Keratinocyte (primary cell): ENCODE measurements at regions not wholly inside any gene's neighbourhood (a gene's known extent, or its start where the extent isn't known, plus 50 kb on each side); places are given as distances from the start of the nearest gene placed in this dataset.

Experiments
- DNase-seq: peaks from one replicate; pipeline ENCODE4 v3.0.0-alpha.2; 2011; ENCODE audit warnings: low read depth, missing footprints, low spot score
- FAIRE-seq: peaks from 2 replicates; lab custom pipeline; 2011; peaks lifted over from hg19 to GRCh38; lab: Jason Lieb, UNC
- H2AFZ ChIP-seq: 2 replicates; pipeline ENCODE4 v1.6.0; 2012; ENCODE audit warnings: low read length, control low read depth, inconsistent platforms; ENCODE audit not compliant: control insufficient read depth
- H3K27ac ChIP-seq: 2 replicates; pipeline ENCODE4 v1.5.1; 2011; ENCODE audit warnings: low read length; ENCODE audit not compliant: control insufficient read depth, insufficient read depth
- H3K27me3 ChIP-seq: 3 replicates; pipeline ENCODE4 v1.6.0; 2011; ENCODE audit warnings: low read length; ENCODE audit not compliant: control insufficient read depth, insufficient read depth; ENCODE audit errors: extremely low read depth
- H3K36me3 ChIP-seq, 2 experiments: 2 replicates in 1 of 2; 3 replicates in 1 of 2; pipeline ENCODE4 v1.5.1; 2011; ENCODE audit warnings: low read length in 2 of 2, mild to moderate bottlenecking in 1 of 2; ENCODE audit not compliant: control insufficient read depth in 2 of 2, insufficient read depth in 2 of 2; ENCODE audit errors: extremely low read depth in 1 of 2
- H3K4me1 ChIP-seq: 3 replicates; pipeline ENCODE4 v1.5.1; 2011; ENCODE audit warnings: low read length; ENCODE audit not compliant: control insufficient read depth, insufficient read depth; ENCODE audit errors: extremely low read depth
- H3K4me2 ChIP-seq: 3 replicates; pipeline ENCODE4 v1.6.0; 2011; ENCODE audit warnings: low read depth, low read length; ENCODE audit not compliant: control insufficient read depth, insufficient read depth; ENCODE audit errors: extremely low read depth
- H3K4me3 ChIP-seq, 3 experiments: fragments of 200-600 bp in 1 of 3; sonication (generic) in 1 of 3; 2 replicates in 2 of 3; 3 replicates in 1 of 3; pipeline ENCODE4 v1.5.1; 2011 to 2016; ENCODE audit warnings: low read length in 3 of 3, mild to moderate bottlenecking in 3 of 3, control low read depth in 2 of 3, inconsistent platforms in 1 of 3, low read depth in 1 of 3, mixed read lengths in 1 of 3, mixed run types in 1 of 3, moderate library complexity in 1 of 3; ENCODE audit not compliant: control insufficient read depth in 2 of 3, insufficient read depth in 2 of 3; ENCODE audit errors: extremely low read depth in 1 of 3
- H3K79me2 ChIP-seq: 2 replicates; pipeline ENCODE4 v1.6.0; 2012; ENCODE audit warnings: low read length; ENCODE audit not compliant: control insufficient read depth, insufficient read depth
- H3K9ac ChIP-seq: 3 replicates; pipeline ENCODE4 v1.6.0; 2011; ENCODE audit warnings: low read length; ENCODE audit not compliant: control insufficient read depth, insufficient read depth; ENCODE audit errors: extremely low read depth
- H3K9me1 ChIP-seq: 3 replicates; pipeline ENCODE4 v1.6.0; 2011; ENCODE audit warnings: low read length; ENCODE audit not compliant: control insufficient read depth, insufficient read depth; ENCODE audit errors: extremely low read depth
- H3K9me3 ChIP-seq: 2 replicates; pipeline ENCODE4 v1.5.1; 2012; ENCODE audit warnings: low read depth, low read length; ENCODE audit not compliant: control insufficient read depth
- H4K20me1 ChIP-seq: 3 replicates; pipeline ENCODE4 v1.6.0; 2011; ENCODE audit warnings: low read length; ENCODE audit not compliant: control insufficient read depth, insufficient read depth; ENCODE audit errors: extremely low read depth
- EZH2 ChIP-seq: IDR thresholded peaks from one replicate; pipeline ENCODE4 v1.6.1; 2012; ENCODE audit warnings: inconsistent platforms, mild to moderate bottlenecking, low read length, moderate library complexity
- dilution Hi-C: fragments of 300-500 bp; cut with MboI; formaldehyde crosslinking; loops from one replicate; pipeline ENCODE4 v1.7.0; 2020; ENCODE audit warnings: low sequenced_read_pairs; ENCODE audit not compliant: extremely low pct_ligation_motif_present
- TF ChIP-seq, protein P1 (sequence below), 3 experiments: IDR thresholded peaks in 1 of 3; conservative IDR thresholded peaks in 1 of 3; optimal IDR thresholded peaks in 1 of 3; 2 replicates in 2 of 3; 3 replicates in 1 of 3; pipeline versions ENCODE3 to v1.5.1; 2011; ENCODE audit warnings: low read length in 3 of 3, mild to moderate bottlenecking in 3 of 3, moderate library complexity in 2 of 3, control low read depth in 1 of 3, inconsistent platforms in 1 of 3; ENCODE audit not compliant: insufficient read depth in 2 of 3; ENCODE audit errors: extremely low read depth in 1 of 3

DNA sequence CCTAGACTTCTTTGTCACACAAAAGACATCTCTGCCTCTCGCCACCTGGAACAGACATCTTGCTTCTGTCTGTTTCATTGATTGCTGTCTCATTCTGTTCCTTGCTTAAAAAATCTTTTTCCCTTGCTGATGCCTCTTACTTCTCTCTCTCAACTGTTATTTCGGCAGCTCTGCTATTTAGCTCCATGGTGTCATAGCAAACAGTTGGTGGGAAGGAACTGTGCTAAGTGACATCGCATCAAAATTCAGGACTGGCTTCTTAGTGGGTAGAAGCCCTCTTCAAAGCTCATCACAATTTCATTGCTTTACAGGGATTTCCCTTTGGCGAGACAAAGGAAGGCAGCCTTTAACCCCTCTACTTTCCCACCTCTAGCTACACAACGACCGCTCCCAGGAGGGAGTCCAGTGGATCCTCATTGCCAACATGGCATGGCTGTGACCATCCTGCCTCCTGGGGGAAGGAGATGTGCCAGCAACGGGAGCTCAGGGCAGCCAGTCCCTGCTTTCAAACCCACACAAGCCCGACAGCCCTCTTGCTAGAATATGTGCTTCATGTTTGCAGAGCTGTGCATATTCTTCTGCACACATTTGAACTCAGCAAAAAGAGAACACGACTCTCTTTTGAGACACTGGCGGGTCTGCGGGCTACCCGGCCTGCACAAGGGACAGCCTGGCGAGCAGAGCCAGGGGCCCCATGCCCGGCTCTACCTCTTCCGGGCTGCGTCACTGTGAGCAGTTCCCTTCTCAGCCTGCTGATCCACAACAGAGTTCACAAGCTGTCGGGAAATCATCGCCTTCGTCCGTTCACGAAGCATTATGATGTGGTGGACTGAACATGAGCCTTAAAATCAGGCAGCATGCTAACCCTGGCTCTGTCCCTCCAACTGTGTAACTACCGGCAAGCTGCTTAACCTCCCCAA lies 51.1 kb upstream of the JAM3 start:
- H2AFZ ChIP-seq, result no peak overlapping the region
- H3K79me2 ChIP-seq, result no peaks in the 10 kb centered on the region
- H3K9me3 ChIP-seq, result no peaks in the 10 kb centered on the region
- H3K4me3 ChIP-seq, result no peak overlapping the region
- peaks cover 7% of the 10 kb centered on the region for H3K27me3 ChIP-seq
- dilution Hi-C loops, result no loop called here
- H3K36me3 ChIP-seq, result no peaks in the 10 kb centered on the region
- H3K27ac ChIP-seq, result no peak overlapping the region
- DNase-seq, result no peak
- H3K4me2 ChIP-seq, result no peak overlapping the region
- H3K4me1 ChIP-seq, result no peaks in the 10 kb centered on the region
- FAIRE-seq, result no peak
- H3K9ac ChIP-seq, result no peak overlapping the region
- H3K9me1 ChIP-seq, result no peaks in the 10 kb centered on the region
- H4K20me1 ChIP-seq, result no peaks in the 10 kb centered on the region
- TF ChIP-seq EZH2, result no peak
- TF ChIP-seq, protein P1, sequence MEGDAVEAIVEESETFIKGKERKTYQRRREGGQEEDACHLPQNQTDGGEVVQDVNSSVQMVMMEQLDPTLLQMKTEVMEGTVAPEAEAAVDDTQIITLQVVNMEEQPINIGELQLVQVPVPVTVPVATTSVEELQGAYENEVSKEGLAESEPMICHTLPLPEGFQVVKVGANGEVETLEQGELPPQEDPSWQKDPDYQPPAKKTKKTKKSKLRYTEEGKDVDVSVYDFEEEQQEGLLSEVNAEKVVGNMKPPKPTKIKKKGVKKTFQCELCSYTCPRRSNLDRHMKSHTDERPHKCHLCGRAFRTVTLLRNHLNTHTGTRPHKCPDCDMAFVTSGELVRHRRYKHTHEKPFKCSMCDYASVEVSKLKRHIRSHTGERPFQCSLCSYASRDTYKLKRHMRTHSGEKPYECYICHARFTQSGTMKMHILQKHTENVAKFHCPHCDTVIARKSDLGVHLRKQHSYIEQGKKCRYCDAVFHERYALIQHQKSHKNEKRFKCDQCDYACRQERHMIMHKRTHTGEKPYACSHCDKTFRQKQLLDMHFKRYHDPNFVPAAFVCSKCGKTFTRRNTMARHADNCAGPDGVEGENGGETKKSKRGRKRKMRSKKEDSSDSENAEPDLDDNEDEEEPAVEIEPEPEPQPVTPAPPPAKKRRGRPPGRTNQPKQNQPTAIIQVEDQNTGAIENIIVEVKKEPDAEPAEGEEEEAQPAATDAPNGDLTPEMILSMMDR (optimal IDR thresholded peaks at IDR 0.05 in 1 of 3, IDR thresholded peaks at IDR 0.05 in 1 of 3, conservative IDR thresholded peaks at IDR 0.05 in 1 of 3; ENCODE audit: extremely low read depth in 1 of 3, insufficient read depth in 2 of 3, low read length in 3 of 3), result no peak
